ENCODE measurements at regions not wholly inside any gene's neighbourhood (a gene's known extent, or its start where the extent isn't known, plus 50 kb on each side); places are given as distances from the start of the nearest gene placed in this dataset.

DNA sequence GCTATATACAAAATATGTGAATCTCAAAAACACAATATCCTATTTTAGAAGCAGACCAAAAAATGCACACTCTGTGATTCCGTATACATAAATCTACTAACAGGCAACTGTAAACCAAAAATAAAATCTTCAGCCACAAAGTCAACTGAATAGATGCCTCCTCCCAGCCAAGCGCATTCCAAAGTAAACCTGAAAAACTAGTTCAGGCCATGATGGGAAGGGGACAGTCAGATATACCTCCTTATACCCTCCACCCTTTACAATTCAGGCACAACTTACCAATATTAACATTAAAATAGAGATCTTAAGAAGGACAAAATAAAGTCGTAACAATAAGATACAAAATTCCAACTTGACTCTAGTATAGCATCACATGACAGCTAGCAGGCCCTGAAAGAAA is 1604.5 kb upstream of the NUDT12 start:
- TF ChIP-seq POLR2AphosphoS5 (IDR thresholded peaks at IDR 0.05; ENCODE audit: low read depth, low read length) (no peak), SIN3A (IDR thresholded peaks at IDR 0.05; ENCODE audit: borderline replicate concordance, insufficient read depth, low read length) (no peak), TAF1 (IDR thresholded peaks at IDR 0.05; ENCODE audit: borderline replicate concordance, insufficient read depth, low read length) (no peak), FOXP2 (optimal IDR thresholded peaks at IDR 0.05; ENCODE audit: borderline replicate concordance, extremely low read depth, extremely low read length, insufficient read depth) (no peak)
- TF ChIP-seq, protein P1, sequence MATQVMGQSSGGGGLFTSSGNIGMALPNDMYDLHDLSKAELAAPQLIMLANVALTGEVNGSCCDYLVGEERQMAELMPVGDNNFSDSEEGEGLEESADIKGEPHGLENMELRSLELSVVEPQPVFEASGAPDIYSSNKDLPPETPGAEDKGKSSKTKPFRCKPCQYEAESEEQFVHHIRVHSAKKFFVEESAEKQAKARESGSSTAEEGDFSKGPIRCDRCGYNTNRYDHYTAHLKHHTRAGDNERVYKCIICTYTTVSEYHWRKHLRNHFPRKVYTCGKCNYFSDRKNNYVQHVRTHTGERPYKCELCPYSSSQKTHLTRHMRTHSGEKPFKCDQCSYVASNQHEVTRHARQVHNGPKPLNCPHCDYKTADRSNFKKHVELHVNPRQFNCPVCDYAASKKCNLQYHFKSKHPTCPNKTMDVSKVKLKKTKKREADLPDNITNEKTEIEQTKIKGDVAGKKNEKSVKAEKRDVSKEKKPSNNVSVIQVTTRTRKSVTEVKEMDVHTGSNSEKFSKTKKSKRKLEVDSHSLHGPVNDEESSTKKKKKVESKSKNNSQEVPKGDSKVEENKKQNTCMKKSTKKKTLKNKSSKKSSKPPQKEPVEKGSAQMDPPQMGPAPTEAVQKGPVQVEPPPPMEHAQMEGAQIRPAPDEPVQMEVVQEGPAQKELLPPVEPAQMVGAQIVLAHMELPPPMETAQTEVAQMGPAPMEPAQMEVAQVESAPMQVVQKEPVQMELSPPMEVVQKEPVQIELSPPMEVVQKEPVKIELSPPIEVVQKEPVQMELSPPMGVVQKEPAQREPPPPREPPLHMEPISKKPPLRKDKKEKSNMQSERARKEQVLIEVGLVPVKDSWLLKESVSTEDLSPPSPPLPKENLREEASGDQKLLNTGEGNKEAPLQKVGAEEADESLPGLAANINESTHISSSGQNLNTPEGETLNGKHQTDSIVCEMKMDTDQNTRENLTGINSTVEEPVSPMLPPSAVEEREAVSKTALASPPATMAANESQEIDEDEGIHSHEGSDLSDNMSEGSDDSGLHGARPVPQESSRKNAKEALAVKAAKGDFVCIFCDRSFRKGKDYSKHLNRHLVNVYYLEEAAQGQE (IDR thresholded peaks at IDR 0.05; ENCODE audit: insufficient read depth in 1 of 2, low read depth in 2 of 2, low read length in 2 of 2): no peak

DNA sequence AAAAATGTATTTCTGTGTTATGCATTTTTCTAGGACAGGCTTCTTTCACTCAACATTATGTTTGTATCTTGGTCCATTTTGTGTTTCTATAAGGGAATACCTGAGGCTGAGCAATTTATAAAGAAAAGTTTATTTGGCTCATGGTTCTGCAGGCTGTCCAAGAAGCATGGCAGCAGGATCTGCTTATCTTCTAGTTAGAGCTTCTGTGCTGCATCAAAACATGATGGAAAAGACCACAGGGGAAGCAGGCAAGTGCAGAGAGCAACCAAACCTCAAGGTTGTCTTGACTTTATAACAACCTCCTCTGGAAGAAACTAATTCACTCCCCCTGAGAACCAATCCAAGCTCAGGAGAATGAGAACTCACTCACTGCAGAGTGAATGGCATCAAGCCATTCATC is 1601.0 kb upstream of the NUDT12 start:
- TF ChIP-seq POLR2AphosphoS5 (IDR thresholded peaks at IDR 0.05; ENCODE audit: low read depth, low read length) (no peak), FOXP2 (optimal IDR thresholded peaks at IDR 0.05; ENCODE audit: borderline replicate concordance, extremely low read depth, extremely low read length, insufficient read depth) (no peak), TAF1 (IDR thresholded peaks at IDR 0.05; ENCODE audit: borderline replicate concordance, insufficient read depth, low read length) (no peak), SIN3A (IDR thresholded peaks at IDR 0.05; ENCODE audit: borderline replicate concordance, insufficient read depth, low read length) (no peak)
- TF ChIP-seq, protein P1 (IDR thresholded peaks at IDR 0.05; ENCODE audit: insufficient read depth in 1 of 2, low read depth in 2 of 2, low read length in 2 of 2): no peak

GRCh38 chr5:105158526-105158925 is 1595.9 kb upstream of the NUDT12 start:
- TF ChIP-seq POLR2AphosphoS5 (IDR thresholded peaks at IDR 0.05; ENCODE audit: low read depth, low read length) (no peak), FOXP2 (optimal IDR thresholded peaks at IDR 0.05; ENCODE audit: borderline replicate concordance, extremely low read depth, extremely low read length, insufficient read depth) (no peak)
- TF ChIP-seq, protein P1 (IDR thresholded peaks at IDR 0.05; ENCODE audit: insufficient read depth in 1 of 2, low read depth in 2 of 2, low read length in 2 of 2): no peak

GRCh38 chr5:105150323-105150722 is 1587.7 kb upstream of the NUDT12 start:
- TF ChIP-seq, protein P1 (IDR thresholded peaks at IDR 0.05; ENCODE audit: insufficient read depth in 1 of 2, low read depth in 2 of 2, low read length in 2 of 2): no peak
- TF ChIP-seq POLR2AphosphoS5 (IDR thresholded peaks at IDR 0.05; ENCODE audit: low read depth, low read length): no peak
- no peak for TF ChIP-seq SIN3A (IDR thresholded peaks at IDR 0.05; ENCODE audit: borderline replicate concordance, insufficient read depth, low read length)
- no peak for TF ChIP-seq TAF1 (IDR thresholded peaks at IDR 0.05; ENCODE audit: borderline replicate concordance, insufficient read depth, low read length)
- no peak for TF ChIP-seq FOXP2 (optimal IDR thresholded peaks at IDR 0.05; ENCODE audit: borderline replicate concordance, extremely low read depth, extremely low read length, insufficient read depth)

DNA sequence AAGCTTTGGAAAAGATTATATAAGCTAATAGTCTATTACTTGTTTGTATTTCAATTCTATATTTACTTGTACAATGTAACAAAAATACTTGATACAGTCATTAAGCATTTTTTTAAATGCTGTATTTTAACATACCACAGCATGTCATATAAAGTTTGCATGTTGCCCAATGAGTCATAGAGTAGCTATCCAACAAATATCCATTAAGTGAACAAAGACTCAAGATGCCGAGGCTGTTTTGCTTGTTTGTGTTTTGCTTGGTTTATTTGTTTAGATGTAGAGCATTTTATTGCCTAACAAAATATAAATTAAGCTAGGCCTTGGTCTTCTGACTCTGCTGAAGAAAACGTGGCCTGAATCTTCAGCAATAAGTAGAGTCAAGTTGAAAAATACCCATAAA is 1584.3 kb upstream of the NUDT12 start:
- TF ChIP-seq TAF1 (IDR thresholded peaks at IDR 0.05; ENCODE audit: borderline replicate concordance, insufficient read depth, low read length): no peak
- no peak for TF ChIP-seq SIN3A (IDR thresholded peaks at IDR 0.05; ENCODE audit: borderline replicate concordance, insufficient read depth, low read length)
- no peak for TF ChIP-seq POLR2AphosphoS5 (IDR thresholded peaks at IDR 0.05; ENCODE audit: low read depth, low read length)
- TF ChIP-seq, protein P1 (IDR thresholded peaks at IDR 0.05; ENCODE audit: insufficient read depth in 1 of 2, low read depth in 2 of 2, low read length in 2 of 2): no peak
- no peak for TF ChIP-seq FOXP2 (optimal IDR thresholded peaks at IDR 0.05; ENCODE audit: borderline replicate concordance, extremely low read depth, extremely low read length, insufficient read depth)

Measured in PFSK-1 (cell line).